ENCODE measurements at regions not wholly inside any gene's neighbourhood (a gene's known extent, or its start where the extent isn't known, plus 50 kb on each side); places are given as distances from the start of the nearest gene placed in this dataset.

DNA sequence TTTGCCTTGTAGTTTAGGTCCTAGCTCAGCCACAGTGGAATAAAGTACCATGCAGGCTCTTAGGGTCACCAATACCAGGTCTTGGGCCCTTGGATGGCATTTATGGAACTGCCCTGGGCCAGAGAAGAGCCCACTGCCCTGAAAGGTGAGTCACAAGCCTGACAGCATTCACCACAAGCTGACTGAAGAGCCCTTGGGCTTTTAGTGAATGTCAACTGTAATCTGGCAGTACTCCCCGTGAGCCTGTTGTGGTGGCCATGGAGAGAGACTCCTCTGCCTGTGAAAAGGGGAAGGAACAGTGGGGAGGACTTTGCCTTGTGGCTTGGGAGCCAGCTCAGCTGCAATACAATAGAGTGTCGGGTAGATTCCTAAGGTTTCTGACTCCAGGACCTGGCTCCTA lies 1389.7 kb downstream of the DSC3 start:
- H3K27me3 ChIP-seq (ENCODE audit: insufficient read depth, low read length, poor library complexity, severe bottlenecking) = no peaks in the 10 kb centered on the region
- no peaks in the 10 kb centered on the region for H3K36me3 ChIP-seq (ENCODE audit: insufficient read depth, low read length)
- no peaks in the 10 kb centered on the region for H3K36me3 Mint-ChIP-seq
- no peaks in the 10 kb centered on the region for H3K4me1 Mint-ChIP-seq
- H3K4me3 ChIP-seq (ENCODE audit: low read length) = no peak overlapping the region
- H3K27ac ChIP-seq (ENCODE audit: low read depth, low read length) = no peak overlapping the region
- no peaks in the 10 kb centered on the region for H3K27me3 Mint-ChIP-seq
- no peak overlapping the region for H3K27ac Mint-ChIP-seq
- ChIA-PET CTCF (no interaction called here), POLR2A (no interaction called here)
- no peaks in the 10 kb centered on the region for H3K9me3 ChIP-seq (ENCODE audit: low read length)
- no peaks in the 10 kb centered on the region for H3K4me1 ChIP-seq (ENCODE audit: insufficient read depth, low read length)
- no peak overlapping the region for H3K4me3 Mint-ChIP-seq
- H3K9me3 Mint-ChIP-seq = peaks cover 7 to 44% (median 20%) of the 10 kb centered on the region in 5 donors
- no peak for DNase-seq

DNA sequence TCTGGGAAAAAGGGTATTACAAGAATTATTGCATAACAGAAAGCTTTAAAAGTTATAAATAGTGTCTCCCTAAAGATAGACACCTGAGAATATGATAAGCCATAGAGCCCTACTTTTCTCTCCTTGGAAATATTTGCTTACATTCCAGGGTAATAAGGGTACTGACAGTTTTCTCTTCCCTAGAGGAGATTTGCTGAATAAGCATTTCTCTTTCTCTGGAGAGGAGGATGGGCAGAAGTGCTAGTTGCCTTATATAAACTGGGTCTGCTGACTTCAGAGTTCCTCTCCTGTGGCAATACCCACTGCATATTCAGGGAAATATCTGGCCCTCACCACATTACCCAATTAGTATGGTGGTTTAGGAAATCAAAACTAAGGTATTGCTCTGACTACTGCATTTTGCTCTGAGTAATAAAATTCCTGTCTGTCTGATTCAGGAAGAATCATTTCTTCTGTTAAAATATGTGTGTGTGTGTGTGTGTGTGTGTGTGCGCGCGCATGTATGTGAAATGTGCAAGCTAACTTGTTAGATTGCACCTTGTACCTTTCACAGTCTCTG lies 1391.3 kb downstream of the DSC3 start:
- DNase-seq = no peak
- ChIA-PET POLR2A (no interaction called here), CTCF (no interaction called here)
- no peaks in the 10 kb centered on the region for H3K36me3 ChIP-seq (ENCODE audit: insufficient read depth, low read length)
- H3K27ac Mint-ChIP-seq = no peak overlapping the region
- no peak overlapping the region for H3K4me3 Mint-ChIP-seq
- no peak overlapping the region for H3K27ac ChIP-seq (ENCODE audit: low read depth, low read length)
- H3K9me3 ChIP-seq (ENCODE audit: low read length) = no peaks in the 10 kb centered on the region
- no peaks in the 10 kb centered on the region for H3K4me1 Mint-ChIP-seq
- no peak overlapping the region for H3K4me3 ChIP-seq (ENCODE audit: low read length)
- no peaks in the 10 kb centered on the region for H3K36me3 Mint-ChIP-seq
- H3K4me1 ChIP-seq (ENCODE audit: insufficient read depth, low read length) = no peaks in the 10 kb centered on the region
- H3K27me3 ChIP-seq (ENCODE audit: insufficient read depth, low read length, poor library complexity, severe bottlenecking) = no peaks in the 10 kb centered on the region
- H3K27me3 Mint-ChIP-seq = no peaks in the 10 kb centered on the region
- H3K9me3 Mint-ChIP-seq = peaks cover 7 to 45% (median 19%) of the 10 kb centered on the region in 5 donors

DNA sequence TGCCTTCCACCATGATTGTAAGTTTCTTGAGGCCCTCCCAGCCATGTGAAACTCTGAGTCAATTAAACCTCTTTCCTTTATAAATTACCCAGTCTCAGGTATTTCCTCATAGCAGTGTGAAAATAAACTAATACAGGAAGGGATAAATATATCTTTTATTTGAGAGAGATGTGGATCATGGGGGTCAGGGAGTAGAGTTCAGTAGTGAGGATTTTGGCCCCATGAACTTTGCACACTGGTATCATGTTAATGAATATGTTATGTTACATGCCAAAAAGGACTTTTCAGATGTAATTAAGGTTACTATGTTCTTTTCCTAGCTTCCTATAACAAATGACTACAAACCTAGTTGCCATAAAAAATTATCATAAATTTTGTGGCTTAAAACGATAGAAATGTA lies 1393.7 kb downstream of the DSC3 start:
- Mint-ChIP-seq H3K27ac (no peak overlapping the region), H3K9me3 (peaks cover 3 to 44% (median 16%) of the 10 kb centered on the region in 5 donors), H3K4me3 (no peak overlapping the region), H3K27me3 (no peaks in the 10 kb centered on the region), H3K36me3 (no peaks in the 10 kb centered on the region), H3K4me1 (no peaks in the 10 kb centered on the region)
- no peaks in the 10 kb centered on the region for H3K36me3 ChIP-seq (ENCODE audit: insufficient read depth, low read length)
- no peak overlapping the region for H3K4me3 ChIP-seq (ENCODE audit: low read length)
- H3K4me1 ChIP-seq (ENCODE audit: insufficient read depth, low read length) = no peaks in the 10 kb centered on the region
- no peaks in the 10 kb centered on the region for H3K9me3 ChIP-seq (ENCODE audit: low read length)
- ChIA-PET CTCF (no interaction called here), POLR2A (no interaction called here)
- no peak for DNase-seq
- H3K27ac ChIP-seq (ENCODE audit: low read depth, low read length) = no peak overlapping the region
- H3K27me3 ChIP-seq (ENCODE audit: insufficient read depth, low read length, poor library complexity, severe bottlenecking) = no peaks in the 10 kb centered on the region

DNA sequence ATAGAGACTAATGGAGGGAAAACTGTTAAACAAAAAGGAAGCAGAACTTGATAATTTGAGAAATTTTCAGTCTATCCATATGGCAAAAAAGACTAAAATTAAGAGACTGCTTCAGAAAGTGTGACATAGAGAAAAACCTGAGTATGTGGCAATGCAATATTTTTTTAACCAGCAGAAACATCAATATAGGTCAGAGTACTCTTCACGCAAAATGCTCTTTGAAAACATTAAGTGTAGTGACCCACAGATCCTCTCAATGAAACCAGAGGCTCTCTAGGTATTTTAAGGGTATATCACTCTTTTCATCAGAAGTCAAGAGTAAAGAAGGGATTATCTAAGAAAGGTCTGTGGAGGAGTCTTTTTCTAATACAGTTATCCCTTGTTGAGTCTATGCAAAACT lies 1394.8 kb downstream of the DSC3 start:
- peaks cover 3 to 34% (median 14%) of the 10 kb centered on the region in 5 donors for H3K9me3 Mint-ChIP-seq
- Histone ChIP-seq H3K4me1 (ENCODE audit: insufficient read depth, low read length) (no peaks in the 10 kb centered on the region), H3K27me3 (ENCODE audit: insufficient read depth, low read length, poor library complexity, severe bottlenecking) (no peaks in the 10 kb centered on the region), H3K36me3 (ENCODE audit: insufficient read depth, low read length) (no peaks in the 10 kb centered on the region), H3K27ac (ENCODE audit: low read depth, low read length) (no peak overlapping the region), H3K4me3 (ENCODE audit: low read length) (no peak overlapping the region), H3K9me3 (ENCODE audit: low read length) (no peaks in the 10 kb centered on the region)
- CTCF ChIA-PET = no interaction called here
- no peak overlapping the region for H3K27ac Mint-ChIP-seq
- POLR2A ChIA-PET = no interaction called here
- no peaks in the 10 kb centered on the region for H3K4me1 Mint-ChIP-seq
- no peaks in the 10 kb centered on the region for H3K27me3 Mint-ChIP-seq
- H3K4me3 Mint-ChIP-seq = no peak overlapping the region
- DNase-seq = no peak
- no peaks in the 10 kb centered on the region for H3K36me3 Mint-ChIP-seq

DNA sequence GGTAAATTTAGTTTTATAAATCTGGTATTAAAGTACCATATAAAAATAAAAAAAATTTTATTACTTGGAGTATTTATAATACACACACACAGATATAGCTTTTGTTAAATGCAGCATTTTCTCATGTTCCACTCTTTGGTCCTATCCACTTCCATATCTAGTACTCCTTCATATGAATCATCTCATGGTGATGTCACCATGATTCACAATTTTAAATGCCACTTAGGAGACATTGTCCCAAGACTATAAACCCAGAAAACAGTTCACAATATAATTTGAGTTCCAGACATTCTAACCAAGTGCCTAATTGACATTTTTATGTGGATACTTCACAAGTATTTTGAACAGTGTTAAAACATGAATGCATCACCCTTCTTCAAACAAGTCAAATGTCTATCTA lies 1398.3 kb downstream of the DSC3 start:
- ChIA-PET CTCF (no interaction called here), POLR2A (no interaction called here)
- peaks cover 3 to 35% (median 12%) of the 10 kb centered on the region in 5 donors for H3K9me3 Mint-ChIP-seq
- H3K27ac ChIP-seq (ENCODE audit: low read depth, low read length) = no peak overlapping the region
- DNase-seq = no peak
- no peaks in the 10 kb centered on the region for H3K4me1 Mint-ChIP-seq
- H3K4me3 ChIP-seq (ENCODE audit: low read length) = no peak overlapping the region
- H3K36me3 Mint-ChIP-seq = no peaks in the 10 kb centered on the region
- no peaks in the 10 kb centered on the region for H3K27me3 Mint-ChIP-seq
- no peaks in the 10 kb centered on the region for H3K9me3 ChIP-seq (ENCODE audit: low read length)
- H3K36me3 ChIP-seq (ENCODE audit: insufficient read depth, low read length) = no peaks in the 10 kb centered on the region
- no peak overlapping the region for H3K4me3 Mint-ChIP-seq
- no peaks in the 10 kb centered on the region for H3K4me1 ChIP-seq (ENCODE audit: insufficient read depth, low read length)
- H3K27ac Mint-ChIP-seq = no peak overlapping the region
- no peaks in the 10 kb centered on the region for H3K27me3 ChIP-seq (ENCODE audit: insufficient read depth, low read length, poor library complexity, severe bottlenecking)

DNA sequence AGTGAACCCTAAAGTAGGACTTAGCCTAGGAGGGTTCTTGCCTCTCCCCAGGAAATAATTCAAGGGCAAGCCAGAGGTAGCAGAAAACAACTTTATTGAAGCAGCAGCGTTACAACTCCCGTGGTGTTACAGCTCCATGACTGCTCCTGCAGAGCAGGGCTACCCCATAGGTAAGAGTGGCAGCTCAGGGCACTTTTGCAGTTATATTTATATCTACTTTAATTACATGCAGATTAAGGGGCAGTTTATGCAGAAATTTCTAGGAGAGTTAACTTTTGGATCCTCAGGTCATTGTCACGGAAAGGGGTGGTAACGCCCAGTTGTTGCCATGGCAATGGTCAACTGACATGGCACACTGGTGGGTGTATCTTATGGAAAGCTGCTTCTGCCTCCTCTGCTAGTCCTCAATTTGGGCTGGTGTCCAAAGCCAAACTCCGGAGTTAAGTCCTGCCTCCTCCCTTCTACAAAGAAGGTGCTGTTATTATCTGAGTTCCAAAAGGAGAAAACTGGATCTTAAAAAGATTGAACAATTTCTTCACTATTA lies 1413.0 kb downstream of the DSC3 start:
- Mint-ChIP-seq H3K9me3 (peaks cover 0 to 48% (median 14%) of the 10 kb centered on the region in 5 donors), H3K4me1 (no peaks in the 10 kb centered on the region), H3K4me3 (no peak overlapping the region), H3K27me3 (no peaks in the 10 kb centered on the region), H3K27ac (no peak overlapping the region), H3K36me3 (no peaks in the 10 kb centered on the region)
- Histone ChIP-seq H3K27ac (ENCODE audit: low read depth, low read length) (no peak overlapping the region), H3K27me3 (ENCODE audit: insufficient read depth, low read length, poor library complexity, severe bottlenecking) (no peaks in the 10 kb centered on the region), H3K9me3 (ENCODE audit: low read length) (no peaks in the 10 kb centered on the region), H3K4me3 (ENCODE audit: low read length) (no peak overlapping the region), H3K4me1 (ENCODE audit: insufficient read depth, low read length) (no peaks in the 10 kb centered on the region), H3K36me3 (ENCODE audit: insufficient read depth, low read length) (no peaks in the 10 kb centered on the region)
- no peak for DNase-seq
- ChIA-PET CTCF (no interaction called here), POLR2A (no interaction called here)

DNA sequence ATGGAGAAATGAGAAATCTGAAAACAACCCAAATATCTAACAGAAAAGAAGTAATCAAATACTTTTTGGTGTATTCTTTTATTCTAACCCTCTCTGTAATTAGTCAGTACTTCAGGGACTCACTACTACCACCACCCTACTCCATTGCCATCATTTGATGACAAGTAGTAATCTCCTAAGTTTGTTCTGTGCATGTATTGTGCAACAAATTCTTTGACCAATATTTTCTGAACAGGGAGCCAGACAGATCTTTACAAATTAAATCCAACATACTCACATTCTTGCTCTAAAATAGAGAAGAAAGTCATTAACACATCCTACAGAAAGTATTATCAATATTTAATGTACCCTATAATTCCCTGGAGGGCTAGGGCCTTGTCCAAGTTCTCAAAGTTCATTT lies 1416.4 kb downstream of the DSC3 start:
- no peaks in the 10 kb centered on the region for H3K36me3 ChIP-seq (ENCODE audit: insufficient read depth, low read length)
- CTCF ChIA-PET = no interaction called here
- no peak for DNase-seq
- Mint-ChIP-seq H3K27ac (no peak overlapping the region), H3K36me3 (no peaks in the 10 kb centered on the region), H3K9me3 (peaks cover 0 to 37% (median 13%) of the 10 kb centered on the region in 5 donors), H3K4me1 (no peaks in the 10 kb centered on the region), H3K4me3 (no peak overlapping the region), H3K27me3 (no peaks in the 10 kb centered on the region)
- H3K4me1 ChIP-seq (ENCODE audit: insufficient read depth, low read length) = no peaks in the 10 kb centered on the region
- no peak overlapping the region for H3K4me3 ChIP-seq (ENCODE audit: low read length)
- no peak overlapping the region for H3K27ac ChIP-seq (ENCODE audit: low read depth, low read length)
- no peaks in the 10 kb centered on the region for H3K27me3 ChIP-seq (ENCODE audit: insufficient read depth, low read length, poor library complexity, severe bottlenecking)
- POLR2A ChIA-PET = no interaction called here
- no peaks in the 10 kb centered on the region for H3K9me3 ChIP-seq (ENCODE audit: low read length)

DNA sequence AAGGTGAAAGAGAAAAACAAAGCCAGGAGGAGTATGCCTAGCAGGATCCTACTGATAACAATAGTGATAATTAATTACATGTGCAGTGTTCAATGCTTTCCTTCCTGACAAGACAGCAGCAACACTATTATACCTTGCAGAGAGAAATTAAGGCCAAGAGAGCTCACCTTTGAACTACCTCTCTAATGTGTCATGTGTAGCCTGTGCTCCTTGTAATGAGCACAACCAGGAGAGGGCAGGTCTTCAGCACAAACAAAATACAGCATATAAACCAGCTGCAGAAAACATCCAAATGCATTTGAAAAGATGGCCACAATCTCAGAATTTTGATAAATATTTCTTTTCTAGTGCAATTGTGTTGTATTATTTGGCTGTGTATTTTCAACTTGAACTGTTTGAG lies 1425.7 kb downstream of the DSC3 start:
- Histone ChIP-seq H3K9me3 (ENCODE audit: low read length) (no peaks in the 10 kb centered on the region), H3K4me1 (ENCODE audit: insufficient read depth, low read length) (no peaks in the 10 kb centered on the region), H3K27ac (ENCODE audit: low read depth, low read length) (no peak overlapping the region), H3K27me3 (ENCODE audit: insufficient read depth, low read length, poor library complexity, severe bottlenecking) (no peaks in the 10 kb centered on the region), H3K36me3 (ENCODE audit: insufficient read depth, low read length) (no peaks in the 10 kb centered on the region), H3K4me3 (ENCODE audit: low read length) (no peak overlapping the region)
- H3K9me3 Mint-ChIP-seq = peaks cover 0 to 21% (median 5%) of the 10 kb centered on the region in 5 donors
- no peaks in the 10 kb centered on the region for H3K4me1 Mint-ChIP-seq
- no peak overlapping the region for H3K27ac Mint-ChIP-seq
- POLR2A ChIA-PET = no interaction called here
- no peak overlapping the region for H3K4me3 Mint-ChIP-seq
- CTCF ChIA-PET = no interaction called here
- no peak for DNase-seq
- no peaks in the 10 kb centered on the region for H3K36me3 Mint-ChIP-seq
- no peaks in the 10 kb centered on the region for H3K27me3 Mint-ChIP-seq

DNA sequence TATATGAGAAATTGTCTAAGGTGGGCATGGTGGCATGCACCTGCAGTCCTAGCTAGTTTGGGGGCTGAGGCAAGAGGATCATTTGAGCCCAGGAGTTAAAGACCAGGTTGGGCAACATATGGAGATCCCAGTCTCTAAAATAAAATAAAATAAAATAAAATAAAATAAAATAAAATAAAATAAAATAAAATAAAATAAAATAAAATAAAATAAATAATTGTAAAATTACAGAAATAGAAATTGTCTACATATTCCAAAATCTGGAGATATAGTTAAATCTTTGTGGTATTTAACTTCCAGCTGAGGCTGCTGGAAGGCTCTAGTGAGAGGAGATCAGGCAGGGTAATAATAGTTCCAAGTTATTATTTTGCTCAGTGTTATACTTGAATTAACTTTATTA lies 1432.1 kb upstream of the CDH2 start:
- DNase-seq = no peak
- Histone ChIP-seq H3K27me3 (ENCODE audit: insufficient read depth, low read length, poor library complexity, severe bottlenecking) (no peaks in the 10 kb centered on the region), H3K9me3 (ENCODE audit: low read length) (no peaks in the 10 kb centered on the region), H3K27ac (ENCODE audit: low read depth, low read length) (no peak overlapping the region), H3K4me1 (ENCODE audit: insufficient read depth, low read length) (no peaks in the 10 kb centered on the region), H3K36me3 (ENCODE audit: insufficient read depth, low read length) (no peaks in the 10 kb centered on the region), H3K4me3 (ENCODE audit: low read length) (no peak overlapping the region)
- H3K27me3 Mint-ChIP-seq = no peaks in the 10 kb centered on the region
- H3K4me3 Mint-ChIP-seq = no peak overlapping the region
- H3K4me1 Mint-ChIP-seq = no peaks in the 10 kb centered on the region
- H3K36me3 Mint-ChIP-seq = no peaks in the 10 kb centered on the region
- no peak overlapping the region for H3K27ac Mint-ChIP-seq
- ChIA-PET POLR2A (no interaction called here), CTCF (no interaction called here)
- peaks cover 5 to 30% (median 18%) of the 10 kb centered on the region in 5 donors for H3K9me3 Mint-ChIP-seq

Data from CD8-positive, alpha-beta memory T cell (primary cell).